Ishikawa (cell line): ENCODE measurements at regions not wholly inside any gene's neighbourhood (a gene's known extent, or its start where the extent isn't known, plus 50 kb on each side); places are given as distances from the start of the nearest gene placed in this dataset.

ENCODE experiments used
- CEBPB ChIP-seq: IDR thresholded peaks from 2 replicates; pipeline ENCODE4 v1.6.1; 2012
- CREB1 ChIP-seq: IDR thresholded peaks from 2 replicates; pipeline ENCODE4 v1.6.1; 2012; ENCODE audit warnings: low read depth
- EGR1 ChIP-seq: IDR thresholded peaks from 2 replicates; pipeline ENCODE4 v1.6.1; 2012
- EP300 ChIP-seq: IDR thresholded peaks from 2 replicates; pipeline ENCODE4 v1.6.1; 2012; ENCODE audit warnings: borderline replicate concordance
- FOXM1 ChIP-seq: IDR thresholded peaks from 2 replicates; pipeline ENCODE4 v1.6.1; 2012; ENCODE audit warnings: low read depth, borderline replicate concordance
- MAX ChIP-seq: IDR thresholded peaks from 2 replicates; pipeline ENCODE4 v1.6.1; 2012
- NFIC ChIP-seq: IDR thresholded peaks from 2 replicates; pipeline ENCODE4 v1.6.1; 2012
- RAD21 ChIP-seq: IDR thresholded peaks from 2 replicates; pipeline ENCODE4 v1.6.1; 2012; ENCODE audit warnings: low read depth
- REST ChIP-seq: IDR thresholded peaks from 2 replicates; pipeline ENCODE4 v1.6.1; 2012; ENCODE audit warnings: low read depth, mild to moderate bottlenecking
- TAF1 ChIP-seq: IDR thresholded peaks from 2 replicates; pipeline ENCODE4 v1.6.1; 2012; ENCODE audit warnings: low read depth, mild to moderate bottlenecking
- TCF12 ChIP-seq: IDR thresholded peaks from 2 replicates; pipeline ENCODE4 v1.6.1; 2012; ENCODE audit warnings: low read depth
- TEAD4 ChIP-seq: IDR thresholded peaks from 2 replicates; pipeline ENCODE4 v1.6.1; 2012
- USF1 ChIP-seq: IDR thresholded peaks from 2 replicates; pipeline ENCODE4 v1.6.1; 2012
- YY1 ChIP-seq: IDR thresholded peaks from 2 replicates; pipeline ENCODE4 v1.6.1; 2012; ENCODE audit warnings: low read depth
- ZBTB7A ChIP-seq: IDR thresholded peaks from 2 replicates; pipeline ENCODE4 v1.6.1; 2012; ENCODE audit warnings: low read depth

- TF ChIP-seq TCF12 (no peak), MAX (no peak)
Observed at GRCh38 chr2:21571686-21572085, 447.9 kb downstream of the TDRD15 start.

- TF ChIP-seq CEBPB (no peak), ZBTB7A (no peak), EP300 (no peak), MAX (no peak), FOXM1 (no peak), TEAD4 (no peak), CREB1 (no peak), YY1 (no peak), USF1 (no peak), REST (no peak), RAD21 (no peak)
Observed at GRCh38 chr2:21580391-21580790, 456.6 kb downstream of the TDRD15 start.

- TF ChIP-seq TCF12 (no peak), EP300 (no peak), TEAD4 (no peak), RAD21 (no peak), REST (no peak), CREB1 (no peak), MAX (no peak), NFIC (no peak), YY1 (no peak), CEBPB (no peak), EGR1 (no peak), ZBTB7A (no peak), USF1 (no peak), TAF1 (no peak), FOXM1 (no peak)
Observed at GRCh38 chr2:21585881-21586280, 462.1 kb downstream of the TDRD15 start.

GRCh38 chr2:21590026-21590690 lies 466.4 kb downstream of the TDRD15 start:
- TF ChIP-seq CREB1 (no peak), REST (no peak), TEAD4 (no peak), TAF1 (no peak), YY1 (no peak), RAD21 (no peak), TCF12 (no peak), EGR1 (no peak), FOXM1 (no peak), MAX (no peak), NFIC (no peak), EP300 (no peak), USF1 (no peak), CEBPB (no peak), ZBTB7A (no peak)
